Activated CD4-positive, alpha-beta T cell treated with anti-CD3 and anti-CD28 coated beads, Interleukin-2, Interleukin-4, amounts not matched to agents 100 ng/mL and 50 ng/mL, durations not matched to agents 16 hours and 8 hours (primary cell): ENCODE measurements at regions not wholly inside any gene's neighbourhood (a gene's known extent, or its start where the extent isn't known, plus 50 kb on each side); places are given as distances from the start of the nearest gene placed in this dataset.

ENCODE experiments used
- DNase-seq: peaks from one replicate; pipeline ENCODE4 v3.0.0-alpha.2; 2020; ENCODE audit warnings: low spot score

DNA sequence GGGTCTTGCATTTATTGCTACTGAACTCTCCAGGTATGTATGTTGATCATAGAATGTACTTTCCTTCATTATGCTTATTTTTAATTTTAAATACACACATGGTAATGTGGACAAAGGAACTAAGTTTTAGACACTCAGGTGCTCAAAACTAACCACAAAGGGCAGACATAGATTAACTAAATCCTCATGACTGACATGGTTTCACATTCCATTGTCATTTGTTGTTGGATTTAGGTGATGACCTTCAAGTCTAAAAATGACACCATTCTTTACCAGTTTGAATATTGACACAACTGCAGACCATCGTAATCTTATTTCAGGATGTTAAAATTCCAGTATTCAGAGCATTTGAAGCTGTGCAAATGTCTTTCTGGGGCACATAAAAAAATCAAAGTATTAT is 128.4 kb downstream of the BBS10 start:
- no peak for DNase-seq

DNA sequence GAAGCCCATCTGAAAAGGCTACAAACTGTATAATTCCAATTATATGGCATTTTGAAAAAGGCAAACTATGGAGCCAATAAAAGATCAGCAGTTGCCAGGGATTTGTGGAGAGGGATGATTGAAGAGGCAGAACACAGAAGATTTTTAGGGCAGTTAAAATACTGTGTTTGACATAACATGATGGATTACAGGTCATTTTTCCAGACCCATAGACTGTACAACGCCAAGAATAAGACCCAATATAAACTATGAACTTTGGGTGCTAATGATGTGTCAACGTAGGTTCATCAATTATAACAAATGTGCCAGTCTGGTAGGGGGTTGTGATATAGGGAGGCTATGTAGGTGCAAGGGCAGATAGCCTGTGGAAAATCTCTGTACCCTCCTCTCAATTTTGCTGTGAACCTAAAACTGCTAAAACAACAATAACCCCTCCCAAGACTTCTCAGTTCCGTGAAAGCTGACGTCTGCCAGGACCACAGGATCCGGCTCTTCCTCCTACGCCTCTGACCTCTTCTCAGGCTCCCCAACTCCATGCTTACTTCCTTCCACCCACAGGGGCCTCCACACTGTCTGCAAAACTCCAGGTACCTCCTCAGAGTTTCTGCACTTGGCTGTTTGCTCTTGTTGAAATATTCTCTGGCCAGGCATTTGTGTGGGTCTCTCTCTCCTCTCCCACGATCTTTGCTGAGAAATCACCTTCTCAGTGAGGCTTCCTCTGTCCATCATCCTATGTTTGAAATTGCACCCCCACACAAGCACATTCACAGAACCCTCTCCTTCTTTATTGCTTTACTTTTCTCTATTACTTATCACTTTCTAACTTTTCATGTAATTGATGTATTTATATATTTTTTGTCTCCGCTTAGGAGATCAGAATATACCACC is 131.4 kb downstream of the BBS10 start:
- DNase-seq, result no peak

DNA sequence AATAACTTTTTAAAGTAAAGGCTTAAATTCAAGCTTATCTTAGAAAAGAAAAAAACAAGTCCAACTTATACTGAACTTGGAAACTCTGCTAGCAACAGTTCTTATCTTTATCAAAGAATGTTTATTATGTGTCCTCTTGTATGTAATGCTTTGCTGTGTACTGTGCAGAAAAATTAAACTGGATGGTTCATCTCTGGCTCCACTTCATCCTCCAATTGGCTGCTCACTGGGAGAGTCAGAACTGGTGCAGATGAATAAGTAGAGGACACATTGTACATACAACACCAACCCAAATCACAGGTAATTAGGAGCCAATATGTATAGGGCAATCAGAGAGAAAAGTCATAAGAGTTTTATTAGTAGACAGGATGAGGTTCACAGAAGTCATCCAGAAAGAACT is 123.6 kb upstream of the NAP1L1 start:
- DNase-seq, result no peak

DNA sequence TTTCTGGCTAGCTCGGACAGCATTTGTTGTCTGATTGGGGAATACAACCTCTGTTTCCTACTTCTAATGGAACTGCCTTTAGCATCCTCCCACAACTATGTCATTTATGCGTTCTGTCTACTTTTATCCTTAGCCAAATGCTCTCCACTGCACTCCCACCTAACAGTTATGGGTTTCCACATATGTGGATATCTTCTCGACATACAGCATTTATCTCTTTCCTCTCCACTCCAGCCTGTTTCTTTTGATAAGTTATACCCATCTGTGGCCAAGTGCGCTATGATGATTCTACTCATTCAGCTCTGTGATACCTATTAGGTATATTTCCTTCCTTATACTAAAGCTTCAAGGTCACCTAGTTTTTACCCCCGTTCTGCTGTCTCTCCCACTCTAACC is 122.2 kb upstream of the NAP1L1 start:
- no peak for DNase-seq

DNA sequence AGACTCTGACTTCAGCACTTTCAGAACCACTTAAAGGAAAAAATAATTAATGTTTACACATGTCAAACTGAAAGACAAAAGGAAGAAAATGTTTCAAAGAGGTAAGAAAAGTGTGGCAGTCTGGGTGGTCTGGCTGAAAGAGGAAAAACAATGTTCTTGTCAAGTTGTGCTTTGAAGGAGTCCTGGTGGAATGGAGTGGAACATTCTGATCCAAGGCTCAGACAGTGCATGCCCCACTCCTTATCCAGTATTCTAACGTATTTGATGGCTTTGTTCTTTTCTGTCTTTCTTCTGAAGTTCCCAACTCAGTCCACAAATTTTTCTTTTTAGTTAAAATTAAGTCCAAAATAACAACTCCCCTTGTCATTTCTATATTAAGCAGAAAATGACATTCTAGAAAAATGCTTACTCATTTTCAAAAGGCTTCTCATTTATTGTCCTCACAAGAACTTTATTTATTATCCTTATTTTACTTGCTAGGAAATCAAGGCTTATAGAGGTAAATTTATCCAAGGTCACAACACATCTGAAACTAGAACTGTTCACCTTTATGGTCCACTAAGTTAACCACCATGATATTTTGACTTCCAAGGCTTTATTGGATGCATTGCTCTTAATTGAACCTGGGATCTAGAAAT is 121.7 kb upstream of the NAP1L1 start:
- DNase-seq, result no peak

DNA sequence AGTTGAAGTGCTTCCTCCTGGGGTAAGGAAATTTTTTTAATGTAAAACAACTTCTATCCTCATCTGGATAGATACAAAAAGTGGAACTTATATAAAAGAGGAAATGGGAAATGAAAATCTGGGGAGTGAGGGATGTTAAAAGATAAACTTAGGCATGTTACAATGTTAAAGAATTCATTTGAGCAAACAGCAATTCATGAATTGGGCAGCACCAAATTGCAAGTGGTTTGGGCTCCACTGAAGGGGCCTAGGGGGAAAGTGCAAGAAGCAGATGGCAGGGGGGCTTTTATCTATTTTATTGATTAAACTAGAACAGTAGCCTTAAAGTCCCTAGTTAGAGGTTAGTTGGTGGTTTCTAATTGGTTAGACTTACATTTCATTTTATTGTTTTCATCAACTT is 118.1 kb upstream of the NAP1L1 start:
- DNase-seq, result no peak

DNA sequence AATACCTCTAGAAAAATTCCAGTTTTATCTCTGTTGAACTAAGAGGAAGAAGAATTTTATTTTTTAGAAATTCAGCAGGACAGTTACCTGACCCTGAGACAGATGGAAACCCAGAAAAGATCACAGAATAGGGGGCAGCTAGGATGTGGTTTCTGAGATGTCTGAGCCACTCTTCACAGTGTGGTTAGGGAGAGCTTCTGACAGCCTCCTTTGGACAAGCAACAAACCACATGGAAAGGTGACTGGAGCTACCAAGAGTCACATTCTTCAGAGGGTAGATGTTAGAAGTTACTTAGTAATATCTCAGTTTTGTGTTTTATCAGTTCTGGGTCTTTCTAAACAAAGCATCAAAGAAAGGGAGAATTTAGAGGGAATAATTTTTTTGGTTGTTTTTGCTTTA is 117.3 kb upstream of the NAP1L1 start:
- no peak for DNase-seq

DNA sequence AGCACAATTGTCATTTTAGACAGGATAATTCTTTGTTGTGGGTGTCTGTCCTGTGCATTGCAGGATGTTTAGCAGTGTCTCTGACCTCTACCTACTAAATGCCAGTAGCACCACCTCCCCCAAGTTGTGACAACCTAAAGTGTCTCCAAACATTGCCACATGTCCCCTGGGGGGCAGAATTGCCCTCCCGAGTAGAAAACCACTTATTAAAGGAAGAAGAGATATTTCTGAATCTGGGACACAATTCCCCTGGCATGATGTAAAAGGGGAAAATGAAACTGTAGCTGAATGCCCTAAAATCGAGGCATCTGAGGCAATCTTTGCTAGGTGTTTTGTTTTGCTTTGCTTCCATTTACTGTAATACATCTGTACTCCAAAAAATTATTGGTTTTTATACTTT is 116.8 kb upstream of the NAP1L1 start:
- DNase-seq, result no peak

DNA sequence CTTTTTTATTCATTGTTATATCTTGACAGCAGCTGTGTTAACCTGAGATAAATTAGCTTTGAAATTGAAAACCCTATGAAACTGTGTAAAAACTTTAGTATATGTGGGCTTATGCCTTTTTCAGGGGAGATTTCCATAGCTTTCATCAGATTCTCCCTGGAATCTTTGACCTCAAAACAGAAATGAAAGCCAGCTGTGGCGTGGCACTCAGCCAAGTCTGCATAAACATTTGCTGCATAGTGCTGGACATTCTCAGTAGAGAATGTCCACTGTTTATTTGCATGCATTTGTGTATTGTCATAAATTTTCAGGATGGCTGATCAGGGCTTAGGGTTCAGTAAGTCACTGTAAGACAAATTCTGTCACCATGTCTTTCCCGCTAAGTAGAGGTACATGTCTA is 115.3 kb upstream of the NAP1L1 start:
- no peak for DNase-seq

DNA sequence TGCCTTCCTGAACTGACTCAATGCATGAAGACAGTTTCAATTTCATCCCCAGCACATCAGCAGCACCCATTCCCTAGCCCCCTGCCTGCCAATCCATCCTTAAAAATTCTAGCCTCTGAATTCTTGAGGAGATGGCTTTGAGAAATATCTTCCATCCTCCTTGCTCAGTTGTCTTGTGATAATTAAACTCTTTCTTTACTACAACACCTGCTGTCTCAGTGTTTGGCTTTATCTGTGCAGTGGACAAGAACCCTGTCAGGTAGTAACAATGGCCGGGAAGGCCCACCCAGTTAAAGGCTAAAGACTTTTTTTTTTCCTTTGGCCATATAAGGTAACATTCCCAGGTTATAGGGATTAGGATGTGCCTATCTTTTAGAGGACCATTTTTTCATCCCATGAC is 114.4 kb upstream of the NAP1L1 start:
- no peak for DNase-seq

DNA sequence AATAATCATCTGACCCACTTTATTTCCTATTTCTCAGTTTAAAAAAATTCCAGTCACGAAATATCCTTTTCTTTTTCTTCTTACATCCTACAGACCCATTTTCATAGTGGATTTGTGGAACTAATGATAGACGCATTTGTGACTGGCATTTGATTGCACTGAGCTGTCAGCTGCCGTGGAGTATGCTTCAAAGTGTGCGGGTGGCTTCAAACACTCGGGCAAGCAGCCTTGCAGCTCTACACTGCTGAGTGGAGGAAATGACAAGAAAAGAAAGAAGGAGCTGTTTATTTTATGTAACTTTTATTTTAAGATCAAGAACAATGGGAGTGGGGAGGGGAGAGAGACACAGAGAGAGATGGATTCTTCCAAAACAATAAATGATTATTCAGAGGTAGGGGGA is 112.8 kb upstream of the NAP1L1 start:
- no peak for DNase-seq

DNA sequence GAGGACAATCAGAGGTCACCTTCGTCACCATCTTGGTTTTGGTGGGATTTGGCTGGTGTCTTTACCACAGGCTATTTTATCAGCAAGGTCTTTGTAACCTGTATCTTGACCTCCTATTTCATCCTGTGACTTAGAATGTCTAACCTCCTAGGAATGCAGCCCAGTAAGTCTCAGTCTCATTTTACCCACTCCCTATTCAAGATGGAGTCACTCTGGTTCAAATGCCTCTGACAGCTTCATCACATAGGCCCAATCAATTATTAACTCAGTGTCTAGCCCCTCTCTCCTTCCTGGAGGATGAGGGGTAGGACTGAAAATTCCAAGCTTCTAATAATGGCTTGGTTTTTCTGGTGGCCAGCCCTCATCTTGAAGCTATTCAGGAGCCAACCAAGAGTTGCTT is 111.4 kb upstream of the NAP1L1 start:
- no peak for DNase-seq

DNA sequence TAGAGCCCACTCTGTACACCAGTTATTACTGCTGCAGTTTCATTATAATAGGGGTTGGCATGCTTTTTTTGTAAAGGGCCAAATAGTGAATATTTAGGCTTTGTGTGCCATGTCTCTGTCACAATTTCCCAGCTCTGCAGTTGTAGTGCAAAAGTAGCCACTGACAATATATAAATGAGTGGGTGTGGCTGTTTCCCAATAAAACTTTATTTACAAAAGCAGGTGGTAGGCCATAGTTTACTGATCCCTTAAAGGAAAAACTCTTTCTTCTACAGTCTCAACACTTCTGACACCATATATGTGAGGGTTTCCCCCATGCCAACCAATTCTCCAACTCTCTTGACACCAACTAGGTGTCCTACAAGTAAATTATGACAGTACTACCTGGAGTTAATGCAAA is 110.2 kb upstream of the NAP1L1 start:
- no peak for DNase-seq

DNA sequence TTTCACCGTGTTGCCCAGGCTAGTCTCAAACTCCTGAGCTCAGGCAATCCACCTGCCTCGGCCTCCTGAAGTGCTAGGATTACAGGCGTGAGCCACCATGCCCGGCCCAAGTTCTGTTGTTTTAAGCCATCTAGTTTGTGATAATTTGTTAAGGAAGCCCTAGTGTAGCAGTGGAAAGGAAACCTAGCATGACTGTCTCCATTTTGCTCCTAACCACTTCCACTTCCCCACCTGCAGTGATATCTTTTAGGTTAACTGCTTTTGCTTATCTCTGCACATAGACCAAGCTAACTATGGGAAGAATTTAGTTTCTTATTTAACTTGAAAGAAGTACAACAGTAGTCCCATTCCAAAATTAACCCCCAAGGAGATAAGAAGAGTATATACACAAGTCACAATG is 109.5 kb upstream of the NAP1L1 start:
- DNase-seq, result no peak

DNA sequence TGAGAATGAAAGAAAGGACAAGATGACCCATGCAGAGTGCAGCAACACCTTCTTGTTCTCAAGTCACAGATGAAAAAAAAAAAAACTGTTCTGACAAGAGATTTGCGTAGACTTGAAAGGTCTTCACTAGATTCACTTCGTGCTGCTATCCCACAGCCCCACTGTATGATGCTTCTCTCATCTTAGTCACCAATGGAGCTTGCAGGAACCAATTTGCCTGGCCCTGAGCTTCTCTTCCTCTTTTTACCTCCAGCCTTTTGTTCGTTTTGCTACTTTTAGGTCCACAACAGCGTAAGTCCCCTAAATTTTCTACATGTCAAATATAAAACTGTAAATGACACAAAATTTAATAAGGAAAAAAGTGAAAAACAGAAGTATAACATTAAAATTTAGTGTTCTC is 107.9 kb upstream of the NAP1L1 start:
- DNase-seq, result no peak

DNA sequence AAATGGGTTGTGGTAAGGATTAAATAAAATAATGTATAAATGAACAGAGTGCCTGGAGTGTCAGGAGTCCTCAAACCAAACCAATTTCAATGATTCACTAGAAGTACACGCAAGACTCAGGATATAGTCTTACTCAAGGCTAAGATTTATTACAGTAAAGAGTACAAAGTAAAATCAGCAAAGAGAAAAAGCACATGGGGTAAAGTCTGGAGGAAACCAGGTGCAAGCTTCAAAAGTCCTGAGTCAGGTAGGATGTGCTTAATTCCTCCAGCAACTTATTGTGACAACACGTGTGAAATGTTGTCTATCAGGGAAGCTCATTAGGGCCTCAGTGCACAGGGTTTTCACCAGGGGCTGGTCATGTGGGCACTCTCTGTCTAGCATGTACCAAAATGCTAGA is 105.8 kb upstream of the NAP1L1 start:
- no peak for DNase-seq

DNA sequence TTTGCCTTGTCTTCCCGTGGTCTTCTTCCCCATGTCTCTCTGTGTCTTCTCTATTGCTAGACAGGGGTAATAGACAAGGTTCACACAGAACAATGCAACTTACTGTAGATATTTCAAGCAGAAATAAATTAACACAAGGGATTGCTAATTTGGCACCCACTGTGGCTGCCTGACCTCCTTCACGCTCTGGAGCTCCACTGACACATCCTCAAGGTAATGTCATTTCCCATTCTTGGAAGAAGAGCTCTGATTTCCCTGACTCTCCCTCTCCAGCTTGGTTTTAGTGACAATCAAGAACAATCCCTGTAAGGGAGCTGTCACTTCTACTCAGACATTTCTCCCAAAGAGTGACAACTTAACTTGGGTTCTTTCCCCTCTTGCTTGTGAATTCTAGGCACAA is 105.4 kb upstream of the NAP1L1 start:
- DNase-seq, result no peak

DNA sequence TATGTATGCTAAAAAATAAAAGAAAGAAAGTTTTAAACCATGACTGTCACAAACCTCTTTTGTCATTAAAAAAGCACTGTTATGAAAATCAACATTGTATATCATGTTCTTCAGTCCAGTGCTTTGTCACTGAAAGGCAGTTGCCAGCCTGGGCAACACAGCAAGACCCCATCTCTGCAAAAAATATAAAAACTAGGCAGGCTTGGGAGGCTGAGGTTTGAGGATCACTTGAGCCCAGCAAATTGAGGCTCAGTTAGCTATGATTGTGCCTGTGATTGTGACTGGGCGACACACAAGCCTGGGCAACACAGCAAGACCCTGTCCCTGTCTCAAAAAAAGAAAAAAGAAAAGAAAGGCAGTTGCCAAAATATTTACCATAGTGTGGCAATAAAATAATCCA is 102.7 kb upstream of the NAP1L1 start:
- no peak for DNase-seq

DNA sequence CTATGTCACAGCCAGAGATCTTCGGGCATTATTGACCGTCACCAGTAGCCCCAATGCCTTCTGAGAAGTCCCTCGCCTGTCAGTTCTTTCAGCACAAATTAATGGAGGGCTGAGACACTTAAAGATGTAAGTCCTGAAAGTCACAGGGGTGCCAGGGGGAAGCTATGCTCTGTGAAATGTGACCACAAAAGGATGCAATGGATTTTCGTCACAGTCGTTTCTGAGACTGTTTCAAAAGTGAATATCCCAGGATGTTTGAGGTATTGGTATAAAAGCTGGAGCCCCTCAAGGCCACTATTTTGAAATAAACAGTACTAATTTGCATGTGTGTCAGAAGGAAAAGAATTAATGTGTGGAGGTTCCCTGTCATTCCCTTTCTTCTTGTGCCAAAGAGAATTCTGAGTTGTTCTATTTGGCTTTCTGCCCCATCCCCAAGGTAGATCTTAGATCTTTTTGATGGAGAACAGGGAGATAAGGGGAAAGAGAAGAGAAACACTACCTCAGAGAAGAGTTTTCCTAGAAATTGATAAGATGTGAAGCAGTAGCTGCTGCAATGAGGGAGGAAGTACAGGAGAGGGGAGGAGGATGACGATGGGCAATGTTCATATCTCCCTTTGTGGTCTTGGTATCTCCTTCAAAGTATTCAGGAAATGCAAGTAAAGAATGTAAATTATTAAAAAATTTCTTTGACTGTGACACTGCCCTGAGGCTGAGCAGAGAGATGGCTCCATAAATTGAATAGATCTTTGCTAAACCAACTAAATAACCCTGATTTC is 101.8 kb upstream of the NAP1L1 start:
- DNase-seq, result no peak

DNA sequence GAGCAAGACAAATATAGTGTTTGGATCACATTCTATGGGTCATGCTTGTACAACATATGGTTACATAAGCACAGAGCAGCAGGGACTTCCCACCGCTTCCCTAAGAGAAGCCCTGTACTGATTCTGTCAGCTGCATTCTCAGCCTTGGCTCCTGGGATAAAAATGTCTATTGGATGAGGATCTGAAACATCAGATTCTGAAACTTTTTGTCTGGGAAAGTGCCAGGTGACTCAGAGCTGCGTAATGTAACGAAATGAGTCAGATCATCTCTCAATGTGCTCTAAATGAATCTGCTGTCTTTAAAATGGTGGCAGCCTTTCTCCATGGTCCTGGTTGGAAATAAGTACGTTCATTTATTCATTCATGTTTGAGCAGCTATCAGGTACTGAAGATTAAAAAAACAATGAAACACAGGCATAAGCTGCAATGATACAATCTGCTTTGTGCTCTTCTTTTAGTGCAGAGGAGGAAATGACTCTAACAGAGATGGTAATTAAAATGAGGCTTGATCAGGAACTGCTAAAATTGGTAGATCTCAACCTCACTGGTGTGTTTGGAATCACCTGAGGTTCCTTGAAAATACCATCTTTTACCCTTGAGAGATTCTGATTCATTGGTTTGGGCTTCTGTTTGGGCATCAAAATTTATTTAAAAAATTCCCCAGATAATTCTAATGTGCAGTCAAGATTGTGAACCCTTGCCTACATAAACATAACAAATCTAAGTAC is 99.1 kb upstream of the NAP1L1 start:
- peak; percentile 79 for DNase-seq

DNA sequence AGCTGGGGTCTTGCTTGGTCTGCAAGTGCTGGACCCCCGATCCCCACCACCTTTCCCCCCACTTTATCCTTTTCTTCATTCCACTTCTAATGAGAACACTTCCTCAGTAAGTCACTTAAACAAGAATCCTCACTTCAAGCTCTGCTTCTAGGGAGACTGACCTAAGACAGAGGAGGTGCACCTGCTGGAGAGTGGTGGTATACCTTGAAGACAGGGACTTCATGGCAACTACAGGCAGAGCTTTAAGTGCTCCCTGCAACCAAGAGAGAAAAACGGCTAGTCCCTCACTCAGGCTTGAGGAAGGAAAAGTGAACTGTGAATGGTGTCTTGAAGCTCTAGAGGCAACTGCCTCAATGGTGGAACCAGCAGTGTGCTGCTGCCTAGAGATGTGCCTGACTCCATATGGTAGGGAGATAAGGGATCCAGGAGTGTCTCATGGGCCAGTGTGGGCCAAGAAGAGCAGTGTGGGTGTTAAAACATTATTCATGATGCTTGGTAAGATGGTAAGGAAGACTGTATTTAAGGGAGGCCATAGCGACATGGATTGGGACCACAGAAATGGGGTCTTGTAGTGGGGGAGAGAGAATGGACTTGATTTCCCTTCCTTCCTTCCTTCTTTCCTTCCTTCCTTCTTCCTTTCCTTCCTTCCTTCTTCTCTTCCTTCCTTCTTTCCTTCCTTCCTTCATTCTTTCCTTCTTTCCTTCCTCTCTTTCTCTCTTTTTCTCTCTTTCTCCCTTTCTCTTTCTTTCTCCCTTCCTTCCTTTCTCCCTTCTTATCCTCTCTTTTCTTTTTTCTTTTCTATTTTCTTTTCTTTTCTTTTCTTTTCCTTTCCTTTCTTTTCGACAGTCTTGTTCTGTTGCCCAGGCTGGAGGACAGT is 96.2 kb upstream of the NAP1L1 start:
- no peak for DNase-seq
